ENCODE measurements at regions not wholly inside any gene's neighbourhood (a gene's known extent, or its start where the extent isn't known, plus 50 kb on each side); places are given as distances from the start of the nearest gene placed in this dataset.

- DNase-seq = no peak
- no peaks in the 10 kb centered on the region for H3K4me1 Mint-ChIP-seq
- 95% methylated on average over 3 of the region's 4 CpGs for WGBS (ENCODE audit: insufficient coverage)
These were observed 326.5 kb upstream of the CDH20 start for GRCh38 chr18:61006687-61007224.

More at GRCh38 chr18:61006687-61007224, 326.5 kb upstream of the CDH20 start:
- TF ChIP-seq CTCF (IDR thresholded peaks at IDR 0.05) = no peak
- H3K4me1 ChIP-seq (ENCODE audit: control insufficient read depth in 1 of 2, insufficient read depth in 2 of 2, low read length in 2 of 2) = no peaks in the 10 kb centered on the region
- H4K20me1 ChIP-seq (ENCODE audit: insufficient read depth, low read length) = no peaks in the 10 kb centered on the region
- no peaks in the 10 kb centered on the region for H3K79me2 ChIP-seq (ENCODE audit: insufficient read depth, low read length)
- Mint-ChIP-seq H3K4me3 (no peak overlapping the region), H3K36me3 (no peaks in the 10 kb centered on the region), H3K27me3 (ENCODE audit: low read depth in 3 of 3) (no peaks in the 10 kb centered on the region), H3K9me3 (peaks cover 0 to 11% (median 5%) of the 10 kb centered on the region in 7 donors), H3K27ac (no peak overlapping the region)
- H3K27ac ChIP-seq (ENCODE audit: low read depth in 1 of 2, low read length in 2 of 2) = no peak overlapping the region
- intact Hi-C loops (cut with micrococcal nuclease) = no loop called here
- no peaks in the 10 kb centered on the region for H3K36me3 ChIP-seq (replicated peaks in 1 of 2; ENCODE audit: control insufficient read depth in 1 of 2, insufficient read depth in 2 of 2, low read length in 2 of 2)
- H3K4me3 ChIP-seq (replicated peaks in 1 of 3; ENCODE audit: low read depth in 2 of 3, low read length in 3 of 3) = no peak overlapping the region
- H3K4me2 ChIP-seq (replicated peaks; ENCODE audit: extremely low read depth, low read length, poor library complexity, severe bottlenecking) = no peak overlapping the region
- H3K9ac ChIP-seq (ENCODE audit: insufficient read depth, low read length, poor library complexity, severe bottlenecking) = no peak overlapping the region
- H3K27me3 ChIP-seq (ENCODE audit: control insufficient read depth in 2 of 2, insufficient read depth in 2 of 2, low read length in 2 of 2) = no peaks in the 10 kb centered on the region
- H3K9me3 ChIP-seq (replicated peaks in 1 of 2; ENCODE audit: control insufficient read depth in 1 of 2, insufficient read depth in 1 of 2, low read length in 2 of 2) = peaks cover 0 to 7% of the 10 kb centered on the region in 2 donors
- H2AFZ ChIP-seq (ENCODE audit: insufficient read depth, low read depth, low read length, poor library complexity, severe bottlenecking) = no peak overlapping the region
